ENCODE measurements at regions not wholly inside any gene's neighbourhood (a gene's known extent, or its start where the extent isn't known, plus 50 kb on each side); places are given as distances from the start of the nearest gene placed in this dataset.

GRCh38 chr12:16685107-16685506 lies 79.1 kb upstream of the LMO3 start:
- no peak for DNase-seq (ENCODE audit: low spot score)

GRCh38 chr12:16681196-16681595 lies 75.2 kb upstream of the LMO3 start:
- no peak for DNase-seq (ENCODE audit: low spot score)

- no peak for DNase-seq (ENCODE audit: low spot score)
Observed at GRCh38 chr12:16675438-16675837, 69.5 kb upstream of the LMO3 start.

- DNase-seq (ENCODE audit: low spot score) = no peak
Observed at GRCh38 chr12:16674885-16675284, 68.9 kb upstream of the LMO3 start.

GRCh38 chr12:16670456-16671050 lies 64.6 kb upstream of the LMO3 start:
- DNase-seq (ENCODE audit: low spot score) = no peak

GRCh38 chr12:16669756-16670155 lies 63.8 kb upstream of the LMO3 start:
- no peak for DNase-seq (ENCODE audit: low spot score)

- DNase-seq (ENCODE audit: low spot score) = no peak
Observed at GRCh38 chr12:16668198-16668597, 62.2 kb upstream of the LMO3 start.

GRCh38 chr12:16658699-16659098 lies 52.7 kb upstream of the LMO3 start:
- no peak for DNase-seq (ENCODE audit: low spot score)
